Gastroesophageal sphincter (tissue), 3 donors: ENCODE measurements at regions not wholly inside any gene's neighbourhood (a gene's known extent, or its start where the extent isn't known, plus 50 kb on each side); places are given as distances from the start of the nearest gene placed in this dataset.

ENCODE experiments used
- POLR2A ChIP-seq, 2 donors: fragments of 450-650 bp; IDR thresholded peaks; one replicate each; pipeline ENCODE4 v1.6.1; 2017; ENCODE audit warnings: antibody characterized with exemption in 2 of 2, mild to moderate bottlenecking in 2 of 2, moderate library complexity in 1 of 2
- TF ChIP-seq, protein P1 (sequence below), 4 experiments: fragments of 200-600 bp in 2 of 4; fragments of 450-650 bp in 2 of 4; sonication (generic) in 1 of 4; IDR thresholded peaks; one replicate each; pipeline ENCODE4 v1.5.1; 2017 to 2019; ENCODE audit warnings: antibody characterized with exemption in 4 of 4, mild to moderate bottlenecking in 2 of 4, moderate library complexity in 2 of 4

DNA sequence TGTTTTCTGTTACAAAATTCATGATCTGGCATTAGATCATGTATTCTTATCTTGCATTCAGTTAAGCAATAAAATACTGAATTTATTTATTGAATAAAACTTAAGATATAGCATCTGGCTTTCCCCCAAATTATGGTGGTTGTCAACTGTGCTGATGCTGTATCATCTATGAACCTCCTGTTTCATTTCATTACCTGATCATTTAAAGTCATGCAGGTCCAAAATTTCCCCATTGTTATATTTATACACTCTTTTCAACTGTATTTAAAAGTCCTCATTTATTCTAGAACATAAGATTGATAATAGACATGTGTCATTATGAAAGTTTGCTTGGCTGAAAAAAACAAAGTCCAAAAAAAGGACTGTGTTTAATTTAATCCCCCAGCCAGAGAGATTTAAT, 627.4 kb upstream of the ADGRB3 start:
- TF ChIP-seq, protein P1, sequence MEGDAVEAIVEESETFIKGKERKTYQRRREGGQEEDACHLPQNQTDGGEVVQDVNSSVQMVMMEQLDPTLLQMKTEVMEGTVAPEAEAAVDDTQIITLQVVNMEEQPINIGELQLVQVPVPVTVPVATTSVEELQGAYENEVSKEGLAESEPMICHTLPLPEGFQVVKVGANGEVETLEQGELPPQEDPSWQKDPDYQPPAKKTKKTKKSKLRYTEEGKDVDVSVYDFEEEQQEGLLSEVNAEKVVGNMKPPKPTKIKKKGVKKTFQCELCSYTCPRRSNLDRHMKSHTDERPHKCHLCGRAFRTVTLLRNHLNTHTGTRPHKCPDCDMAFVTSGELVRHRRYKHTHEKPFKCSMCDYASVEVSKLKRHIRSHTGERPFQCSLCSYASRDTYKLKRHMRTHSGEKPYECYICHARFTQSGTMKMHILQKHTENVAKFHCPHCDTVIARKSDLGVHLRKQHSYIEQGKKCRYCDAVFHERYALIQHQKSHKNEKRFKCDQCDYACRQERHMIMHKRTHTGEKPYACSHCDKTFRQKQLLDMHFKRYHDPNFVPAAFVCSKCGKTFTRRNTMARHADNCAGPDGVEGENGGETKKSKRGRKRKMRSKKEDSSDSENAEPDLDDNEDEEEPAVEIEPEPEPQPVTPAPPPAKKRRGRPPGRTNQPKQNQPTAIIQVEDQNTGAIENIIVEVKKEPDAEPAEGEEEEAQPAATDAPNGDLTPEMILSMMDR (IDR thresholded peaks at IDR 0.05): no peak
- no peak for TF ChIP-seq POLR2A (IDR thresholded peaks at IDR 0.05)
